Fibroblast of skin of left quadriceps (primary cell): ENCODE measurements at regions not wholly inside any gene's neighbourhood (a gene's known extent, or its start where the extent isn't known, plus 50 kb on each side); places are given as distances from the start of the nearest gene placed in this dataset.
A peak's percentile ranks its signal among the peaks of the same experiment; 100 is the strongest.
"Not testable (repeated sequence)": the region's sequence is repeated elsewhere in the genome, so short reads cannot be mapped to it uniquely, and the experiment has no call there.

ENCODE experiments used
- DNase-seq, 2 experiments: peaks; one replicate each; pipeline ENCODE4 v3.0.0-alpha.2; 2013; ENCODE audit warnings: low read depth in 2 of 2

DNA sequence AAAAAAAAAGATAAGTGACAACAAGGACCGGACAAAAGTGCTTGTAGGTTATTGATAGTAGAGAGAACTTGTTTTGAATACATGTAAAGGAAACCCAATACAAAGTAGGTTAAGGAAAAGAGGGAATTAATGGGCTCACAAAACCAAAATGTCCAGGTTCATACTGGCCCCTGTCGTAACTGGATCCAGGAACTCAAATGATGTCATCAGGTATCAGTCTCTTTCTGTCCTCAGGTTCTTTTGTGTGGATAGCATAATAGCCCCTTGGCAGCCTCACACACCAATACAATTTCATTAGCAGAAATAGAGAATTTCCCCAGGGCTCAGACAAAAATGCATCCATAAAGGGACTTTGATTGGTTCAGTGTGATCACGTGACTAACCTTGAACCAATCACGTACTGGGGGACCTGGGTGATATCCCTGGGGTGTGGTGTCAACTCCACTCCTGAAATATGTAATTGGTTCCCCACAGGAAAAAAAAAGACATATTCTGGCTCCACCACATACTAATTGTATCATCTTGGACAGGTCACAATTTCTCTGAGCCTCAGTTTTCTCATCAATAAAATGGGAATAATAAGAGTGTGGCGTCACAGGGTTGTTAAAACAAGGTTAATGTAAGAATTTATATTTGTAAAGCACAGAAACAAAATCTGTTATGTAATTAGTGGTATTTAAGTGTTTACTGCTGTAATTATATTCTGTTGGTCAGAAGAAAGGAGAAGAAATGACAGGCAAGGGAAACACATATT, 174.8 kb downstream of the PDGFRA start:
- no peak for DNase-seq

DNA sequence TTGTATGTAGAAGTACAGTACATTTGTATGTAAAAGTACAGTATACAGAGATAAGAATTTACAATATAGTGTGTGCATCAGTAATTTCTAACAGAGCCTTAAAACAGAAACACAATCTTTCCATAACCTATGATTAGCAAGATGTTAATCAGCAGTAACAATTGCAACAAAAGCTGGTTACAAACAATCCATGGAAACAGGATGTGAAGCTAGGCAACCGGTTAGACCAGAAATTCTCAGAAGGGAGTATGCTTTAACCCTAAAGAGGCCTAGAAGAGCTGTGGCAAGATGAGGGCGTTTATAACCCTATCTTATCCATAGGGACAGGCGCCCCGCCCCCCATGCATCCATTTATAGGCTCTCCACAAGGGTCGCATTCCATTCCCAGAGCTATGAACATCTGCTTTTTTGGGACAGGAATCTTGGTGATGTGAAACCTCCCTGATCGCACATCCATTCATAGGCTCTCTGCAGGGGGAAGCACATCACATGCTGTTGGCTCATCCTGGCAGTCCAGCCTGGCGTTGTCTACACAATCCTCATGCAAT, 180.3 kb downstream of the PDGFRA start:
- DNase-seq: not testable (repeated sequence)

DNA sequence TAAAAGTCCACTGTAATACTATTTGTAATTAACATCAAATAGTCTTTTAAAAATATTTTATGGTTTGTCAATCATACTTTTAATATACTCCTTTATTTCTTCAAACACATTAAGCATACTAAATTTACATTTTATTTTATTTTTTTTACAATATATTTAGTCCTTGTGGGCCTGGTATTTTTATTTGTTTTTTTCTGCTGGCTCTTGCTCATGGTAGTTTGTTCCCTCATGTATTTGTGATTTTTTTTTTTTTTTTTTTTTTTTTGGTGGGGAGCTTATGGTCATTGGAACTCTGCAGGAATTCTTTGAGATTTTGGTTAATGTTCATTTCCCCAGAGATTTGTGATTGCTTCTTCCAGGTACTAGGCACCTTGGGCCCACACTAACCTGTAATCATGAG, 185.5 kb downstream of the PDGFRA start:
- DNase-seq: no peak

DNA sequence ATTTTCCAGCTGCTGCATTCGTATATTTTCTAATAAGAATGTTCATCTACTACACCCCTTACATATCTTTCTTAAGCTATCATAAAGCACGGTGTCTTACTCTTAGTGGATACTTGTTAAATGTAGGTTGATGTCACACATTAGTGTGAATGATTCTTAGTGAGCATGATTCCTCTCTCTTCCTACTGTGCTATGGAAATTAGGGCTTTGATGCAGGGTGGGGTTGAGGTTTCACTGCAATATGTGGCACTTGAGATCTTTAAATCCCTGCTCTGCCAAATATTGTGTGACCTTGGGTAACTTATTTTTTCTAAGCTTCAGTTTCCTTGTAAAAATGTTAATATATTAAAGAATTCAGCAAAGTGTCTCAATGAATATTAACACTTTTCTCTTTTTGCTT, 188.4 kb downstream of the PDGFRA start:
- no peak for DNase-seq

DNA sequence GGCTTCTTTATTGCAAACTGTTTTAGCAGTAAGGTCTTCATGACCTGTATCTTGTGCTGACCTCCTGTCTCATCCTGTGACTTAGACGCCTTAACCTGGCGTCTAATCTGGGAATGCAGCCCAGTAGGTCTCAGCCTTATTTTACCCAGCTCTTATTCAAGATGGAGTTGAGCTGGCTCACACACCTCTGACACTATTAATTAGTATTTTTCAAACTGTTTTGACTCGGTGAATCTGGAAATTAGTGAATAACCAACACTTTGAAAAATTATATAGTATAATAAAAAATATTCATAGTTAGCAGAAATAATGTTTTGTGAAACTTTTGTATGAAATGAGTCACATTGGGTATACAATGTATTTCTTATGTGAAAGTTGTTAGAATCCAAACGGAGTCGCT, 189.4 kb downstream of the PDGFRA start:
- no peak for DNase-seq

DNA sequence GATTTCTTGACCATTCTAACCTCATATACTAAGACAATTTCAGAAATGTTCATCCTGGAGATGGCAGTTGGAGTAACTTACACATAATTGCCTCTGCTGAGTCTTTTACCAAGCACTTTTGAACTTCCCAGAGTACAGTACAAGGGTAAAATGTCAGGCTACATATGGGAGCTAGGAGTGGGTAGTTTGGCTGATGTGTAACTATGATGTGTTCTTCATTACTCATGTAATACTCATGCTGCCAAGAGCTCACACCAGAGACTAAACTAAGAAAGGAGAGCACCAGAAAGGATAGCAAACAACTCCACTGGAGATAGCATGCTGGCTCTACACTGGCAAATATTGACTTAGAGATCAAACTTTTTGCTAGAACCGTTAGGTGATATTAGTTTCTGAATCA, 194.0 kb downstream of the PDGFRA start:
- DNase-seq: no peak

DNA sequence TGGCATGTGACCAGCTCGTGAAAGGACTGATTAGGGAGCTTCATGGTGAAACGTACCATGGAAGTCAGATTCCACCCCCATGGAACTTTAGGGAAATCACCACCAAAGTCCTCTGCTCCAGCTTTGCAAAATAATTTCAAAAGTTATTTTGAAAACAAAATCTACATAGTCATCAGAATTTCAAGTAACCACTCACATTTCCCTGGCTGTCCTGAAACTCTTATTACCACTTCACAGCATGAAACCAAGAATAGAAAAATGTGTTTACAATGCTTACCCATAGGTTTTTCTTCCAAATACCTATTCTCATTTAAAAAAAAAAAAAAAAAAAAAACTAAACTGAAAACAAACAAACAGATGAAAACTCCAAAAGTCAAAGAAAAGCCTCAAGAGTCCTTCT, 198.7 kb downstream of the PDGFRA start:
- DNase-seq: no peak

DNA sequence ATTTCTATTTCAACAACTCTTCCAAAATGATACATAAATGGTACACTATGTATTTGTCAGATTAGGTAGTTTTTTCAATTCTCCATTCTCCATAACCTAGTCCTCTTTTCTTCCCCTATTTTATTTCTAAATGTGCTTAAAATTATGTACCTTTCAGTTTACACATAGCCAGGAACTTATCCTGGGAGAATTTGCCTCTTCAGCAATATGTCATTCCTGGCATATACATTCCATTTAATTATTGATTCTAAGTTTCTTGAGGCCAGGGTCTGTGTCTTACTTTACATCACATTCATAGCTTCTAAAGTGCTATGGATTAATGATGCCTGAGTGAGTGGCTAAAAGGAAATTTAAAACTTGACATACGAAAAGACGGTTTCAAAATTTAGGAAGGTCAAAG, 199.8 kb downstream of the PDGFRA start:
- no peak for DNase-seq

DNA sequence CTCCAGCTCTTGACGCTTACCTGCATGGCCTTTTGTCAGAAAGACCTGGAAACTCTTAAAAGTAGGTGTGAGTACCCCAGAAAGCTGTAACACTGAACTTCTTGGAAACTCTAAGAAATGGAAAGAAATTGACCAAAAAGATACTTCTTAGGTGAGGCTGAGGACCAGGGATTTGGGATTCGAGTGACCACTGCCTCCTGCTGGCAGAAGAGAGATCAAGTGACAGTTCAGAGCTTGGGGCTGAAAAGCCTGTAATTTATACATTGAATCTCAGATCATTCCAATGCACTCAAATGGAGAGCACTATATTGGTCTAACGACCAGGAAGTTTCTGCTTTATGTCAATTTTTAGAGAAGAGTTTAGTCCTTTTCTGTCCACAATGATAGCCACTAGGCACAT, 204.6 kb downstream of the PDGFRA start:
- no peak for DNase-seq

DNA sequence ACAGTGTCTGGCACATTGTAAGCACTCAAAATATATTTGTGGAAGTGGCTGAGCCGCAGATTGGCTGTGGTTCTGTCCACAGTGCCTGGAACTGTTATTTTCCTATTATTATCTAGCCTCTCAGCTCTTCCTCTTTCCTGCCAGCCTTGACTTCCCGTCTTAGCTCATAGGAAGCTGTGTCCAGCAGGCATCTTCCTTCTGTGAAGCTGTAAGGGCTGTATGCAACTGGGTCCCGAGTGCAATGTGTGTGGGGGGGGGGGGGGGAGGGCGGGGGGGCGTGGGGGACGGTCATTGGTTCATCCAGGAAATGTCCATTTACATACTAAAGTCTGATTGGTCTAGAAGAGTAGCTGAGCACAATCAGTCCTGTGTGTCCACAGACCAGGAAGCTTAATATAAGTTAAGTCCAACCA, 210.7 kb downstream of the PDGFRA start:
- DNase-seq: no peak

DNA sequence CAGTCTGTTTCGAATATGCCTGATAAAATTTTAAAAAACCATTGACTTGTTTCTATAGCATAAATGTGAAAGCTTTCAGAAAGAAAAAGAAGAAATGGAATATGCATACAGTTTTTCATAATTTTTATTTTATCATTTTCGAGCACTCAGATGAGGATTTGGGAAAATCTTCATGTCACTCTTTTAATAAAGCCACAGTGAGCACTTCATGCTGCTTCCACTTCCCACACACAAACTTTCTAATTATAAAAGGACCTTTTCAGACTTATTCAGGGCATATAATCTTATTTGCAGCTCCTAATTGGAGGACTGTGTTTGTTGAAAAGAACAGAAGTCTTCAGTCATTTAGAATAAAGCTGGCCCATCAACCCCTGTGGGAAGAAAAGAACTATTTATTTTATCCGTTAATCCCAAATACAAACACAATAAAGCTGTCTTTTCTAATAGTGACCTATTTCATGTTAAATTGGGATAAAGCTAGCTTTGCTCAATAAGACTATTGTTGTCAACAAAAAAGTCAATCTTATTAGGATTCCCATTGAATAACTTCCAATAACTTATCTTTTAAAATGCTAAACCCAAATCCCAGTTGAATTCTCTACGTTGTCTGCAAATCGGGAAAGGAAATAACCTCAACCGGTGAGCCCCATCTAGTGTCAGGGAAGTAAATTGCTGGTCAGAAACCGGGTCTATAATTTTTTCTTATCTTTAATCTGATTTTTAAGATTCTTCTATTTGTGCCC, 211.5 kb downstream of the PDGFRA start:
- peak in 1 of 2 experiments; percentile 13 for DNase-seq

DNA sequence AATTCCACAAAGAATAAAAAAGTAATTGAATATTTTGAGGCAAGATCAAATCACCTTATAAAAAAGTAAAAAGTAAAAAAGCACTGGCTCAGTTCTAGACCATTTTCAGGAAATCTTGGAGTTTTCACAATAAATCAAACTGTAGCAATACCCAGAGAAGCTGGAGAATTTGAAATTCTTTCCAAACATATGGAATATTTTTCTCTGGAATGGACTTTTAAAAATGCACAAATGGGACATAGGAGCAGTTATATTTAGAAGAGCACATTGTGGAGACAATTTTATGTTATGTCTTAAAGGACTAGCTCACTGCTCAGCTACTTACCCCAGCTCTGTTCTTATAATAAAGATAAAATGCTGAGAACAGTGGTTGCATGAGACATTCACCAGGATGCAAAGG, 211.9 kb upstream of the KIT start:
- peak in 1 of 2 experiments; percentile 17 for DNase-seq

DNA sequence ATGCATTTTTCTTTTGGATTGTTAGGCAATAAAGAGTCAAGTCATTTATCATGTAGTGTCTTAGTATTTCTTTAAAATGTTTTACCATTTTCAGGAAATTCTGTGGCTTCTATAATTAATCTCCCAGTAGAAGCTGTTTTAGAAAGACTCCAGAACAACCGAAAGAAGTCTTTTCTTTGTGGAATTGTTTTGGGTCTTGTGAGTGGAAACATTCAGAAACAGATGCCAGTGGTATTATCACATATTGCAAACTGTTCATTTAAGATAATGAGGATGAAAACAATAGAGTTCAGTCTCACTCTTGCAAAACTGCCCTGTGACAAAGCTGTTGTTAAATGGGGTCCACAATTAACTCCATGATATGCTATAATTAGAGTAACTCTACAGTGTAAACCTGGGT, 211.2 kb upstream of the KIT start:
- DNase-seq: peak in 1 of 2 experiments; percentile 20

DNA sequence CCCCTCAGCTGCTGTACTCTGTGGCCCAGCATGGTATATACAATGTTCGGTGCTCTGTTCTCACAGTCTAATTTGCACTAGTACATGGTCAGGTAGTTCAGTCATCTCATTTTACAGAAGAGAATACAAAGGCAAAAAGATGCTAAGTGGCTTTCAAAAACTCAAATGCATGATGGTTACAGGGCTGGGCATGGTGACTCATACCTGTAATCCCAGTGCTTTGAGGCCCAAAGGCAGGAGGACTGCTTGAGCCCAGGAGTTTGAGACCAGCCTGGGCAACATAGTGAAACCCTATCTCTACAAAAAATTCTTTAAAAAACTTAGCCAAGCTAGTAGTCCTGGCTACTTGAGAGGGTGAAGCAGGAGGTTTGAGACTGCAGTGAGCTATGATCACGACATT, 210.5 kb upstream of the KIT start:
- no peak for DNase-seq

DNA sequence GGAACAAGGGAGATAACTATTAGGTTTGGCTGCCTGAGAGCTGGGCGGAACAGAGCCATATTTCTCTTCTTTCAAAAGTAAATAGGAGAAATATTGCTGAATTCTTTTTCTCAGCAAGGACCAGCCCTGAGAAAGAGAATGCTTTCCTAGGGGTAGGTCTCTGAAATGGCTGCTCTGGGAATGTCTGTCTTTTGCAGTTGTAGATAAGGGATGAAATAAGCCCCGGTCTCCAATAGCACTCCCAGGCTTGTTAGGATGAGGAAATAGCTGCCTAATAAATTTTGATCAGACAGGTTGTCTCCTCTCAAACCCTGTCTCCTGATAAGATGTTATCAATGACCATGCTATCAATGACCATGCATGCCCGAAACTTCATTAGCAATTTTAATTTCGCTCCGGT, 207.8 kb upstream of the KIT start:
- DNase-seq: no peak

DNA sequence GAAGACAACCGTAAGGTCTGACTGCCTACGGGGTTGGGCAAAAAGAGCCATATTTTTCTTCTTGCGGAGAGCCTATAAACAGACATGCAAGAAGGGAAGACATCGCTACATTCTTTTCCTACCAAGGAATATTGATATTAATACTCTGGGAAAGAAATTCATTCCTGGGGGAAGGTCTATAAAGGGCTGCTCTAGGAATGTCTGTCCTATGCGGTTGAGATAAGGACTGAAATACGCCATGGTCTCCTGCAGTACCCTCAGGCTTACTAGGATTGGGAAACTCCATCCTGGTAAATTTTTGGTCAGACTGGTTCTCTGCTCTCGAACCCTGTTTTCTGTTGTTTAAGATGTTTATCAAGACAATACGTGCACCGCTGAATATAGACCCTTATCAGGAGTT, 190.8 kb upstream of the KIT start:
- DNase-seq: not testable (repeated sequence)

DNA sequence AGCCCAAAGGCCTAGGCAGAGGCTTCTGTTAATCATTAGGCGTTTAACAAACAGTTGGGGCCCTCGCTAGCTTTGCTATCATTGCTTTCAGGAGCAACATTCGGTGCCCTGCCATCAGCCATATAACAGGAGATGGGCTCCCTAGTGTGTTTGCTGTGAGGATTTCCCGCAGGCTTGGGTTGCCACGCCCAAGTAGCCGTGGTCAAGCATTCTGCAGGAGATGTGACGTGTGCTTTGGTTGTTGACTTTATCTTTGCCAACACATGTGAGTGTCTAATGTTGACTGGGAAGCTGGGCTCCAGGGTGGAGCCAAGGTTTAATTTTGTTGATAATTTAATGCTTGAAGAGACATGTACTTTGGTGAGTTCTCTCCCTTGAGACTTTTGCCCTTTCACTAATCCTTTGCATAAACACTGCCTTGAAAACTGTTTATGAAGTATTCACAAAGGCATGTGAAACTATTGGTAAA, 184.6 kb upstream of the KIT start:
- DNase-seq: no peak

DNA sequence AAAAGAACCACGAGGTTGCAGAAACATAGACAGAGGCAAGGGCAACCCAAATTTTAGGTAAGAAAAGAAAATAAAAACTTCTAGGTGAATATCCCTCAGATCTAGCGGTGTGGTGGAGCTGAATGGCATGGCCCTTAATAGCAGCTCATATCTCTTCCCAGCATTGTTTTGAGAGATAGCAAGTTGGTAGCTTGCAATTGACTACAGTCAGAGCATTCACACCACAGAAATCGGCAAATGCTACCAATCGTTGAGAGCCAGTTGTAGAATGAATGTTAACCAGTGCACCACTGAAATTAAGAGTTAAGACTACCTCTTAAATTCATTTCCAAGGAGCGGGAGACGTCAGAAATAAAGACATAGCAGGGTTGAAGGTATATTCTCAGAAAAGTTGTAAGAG, 184.0 kb upstream of the KIT start:
- DNase-seq: no peak

DNA sequence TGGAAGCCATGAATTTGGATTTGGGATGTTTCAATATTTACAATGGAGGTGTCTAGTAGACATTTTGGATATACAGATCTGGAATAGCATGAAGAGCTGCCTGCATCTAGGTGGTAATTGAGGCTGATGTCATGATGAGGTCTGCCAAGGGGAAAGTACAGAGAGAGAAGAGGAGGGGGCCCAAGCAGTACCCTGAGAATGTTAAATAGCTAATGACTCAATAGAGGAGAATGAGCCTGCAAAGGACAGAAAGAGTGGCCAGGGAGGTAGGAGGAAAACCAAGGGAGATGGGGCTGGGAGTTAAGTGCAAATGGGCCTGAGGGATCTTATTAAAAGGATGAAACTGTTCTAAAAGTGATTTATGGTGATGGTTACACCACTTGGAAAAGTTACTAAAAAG, 182.2 kb upstream of the KIT start:
- DNase-seq: no peak

DNA sequence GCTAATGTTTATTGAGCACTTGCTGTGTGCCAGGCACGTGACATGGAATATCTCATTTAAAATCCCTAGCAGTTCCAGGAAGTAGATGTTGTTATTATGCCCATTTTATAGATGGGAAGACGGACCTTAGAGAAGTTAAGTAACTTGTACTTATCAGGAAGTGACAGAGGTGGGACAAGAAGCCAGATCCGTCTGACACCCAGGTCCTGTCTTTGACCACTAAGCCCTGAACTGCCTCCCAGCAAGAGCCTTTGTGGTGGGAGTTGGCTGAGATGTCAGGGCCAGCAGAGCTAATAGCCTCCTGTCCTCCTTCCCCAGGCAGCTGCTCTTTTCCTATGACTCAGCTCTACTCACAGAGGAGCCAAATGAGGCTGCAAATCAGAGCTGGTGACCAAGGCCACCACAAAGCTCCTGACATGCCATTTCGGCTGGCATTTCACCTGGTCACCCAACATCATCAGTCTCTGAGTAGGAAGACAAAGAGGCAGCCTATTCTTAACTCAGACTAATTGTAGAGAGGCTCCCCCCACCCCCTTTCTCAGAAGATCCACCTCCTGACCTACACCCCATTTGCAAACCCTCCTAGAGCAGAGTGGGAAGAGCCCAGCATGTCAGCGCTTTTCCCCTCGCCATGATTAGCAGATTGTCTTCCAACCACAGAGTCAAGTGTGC, 175.1 kb upstream of the KIT start:
- DNase-seq: no peak

DNA sequence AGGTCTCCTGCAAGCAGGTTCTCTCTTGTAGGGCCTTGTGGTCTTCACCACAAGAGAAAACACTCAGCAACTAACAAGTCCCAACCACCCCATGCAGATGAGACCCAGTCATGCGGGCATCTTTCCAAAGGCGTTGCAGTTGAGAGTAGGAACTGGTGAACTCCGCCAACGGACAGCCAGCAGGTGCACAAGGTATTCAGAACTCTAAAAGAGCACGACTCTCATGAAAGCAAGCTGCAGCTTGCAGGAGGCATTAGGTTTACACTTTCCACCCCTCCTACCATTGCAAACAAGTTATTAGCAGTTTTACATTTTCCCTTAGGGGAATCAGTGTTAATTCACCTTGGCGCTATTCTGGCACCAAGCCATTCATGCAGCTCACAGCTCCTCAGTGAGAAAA, 173.4 kb upstream of the KIT start:
- no peak for DNase-seq

DNA sequence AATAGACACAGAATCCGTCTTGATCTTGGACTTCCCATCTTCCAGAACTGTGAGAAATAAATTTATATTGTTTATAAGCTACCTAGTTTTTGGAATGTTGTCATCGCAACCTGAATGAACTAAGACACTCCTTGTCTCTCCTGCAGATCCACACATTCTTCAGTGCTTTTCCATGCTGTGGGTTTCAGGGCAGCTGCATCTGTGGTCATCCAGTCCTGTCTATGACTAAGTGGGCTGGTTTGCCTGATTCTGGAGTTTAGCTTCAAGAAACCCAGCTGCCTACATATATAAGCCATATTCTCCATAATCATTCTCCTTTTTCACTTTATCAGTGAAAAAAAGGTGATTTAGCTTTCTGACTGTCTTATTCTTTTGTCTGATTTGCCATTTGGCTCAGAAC, 170.3 kb upstream of the KIT start:
- DNase-seq: no peak

DNA sequence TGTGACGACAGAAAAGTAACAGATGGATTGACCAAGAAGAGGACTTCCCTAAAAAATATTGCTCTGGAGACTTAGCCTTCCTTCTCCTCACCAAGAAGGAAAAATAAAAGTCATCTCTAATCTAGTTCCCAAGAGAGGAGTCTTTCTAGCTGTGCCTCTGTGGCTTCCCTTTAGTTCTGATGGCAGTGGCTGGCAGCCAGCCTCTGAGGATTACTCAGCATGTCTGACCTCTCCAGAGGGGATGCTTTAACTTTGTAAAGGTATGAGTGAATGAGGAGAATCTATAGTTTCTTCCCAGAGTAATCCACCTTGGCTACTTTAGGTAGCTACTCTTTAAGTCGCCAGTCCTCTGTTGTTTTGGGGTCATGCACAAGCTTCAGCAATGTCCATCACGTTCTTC, 163.9 kb upstream of the KIT start:
- no peak for DNase-seq
